ENCODE measurements at regions not wholly inside any gene's neighbourhood (a gene's known extent, or its start where the extent isn't known, plus 50 kb on each side); places are given as distances from the start of the nearest gene placed in this dataset.
"Not testable (repeated sequence)": the region's sequence is repeated elsewhere in the genome, so short reads cannot be mapped to it uniquely, and the experiment has no call there.

GRCh38 chr4:110343534-110343933, 132.4 kb upstream of the ENPEP start:
- Mint-ChIP-seq H3K27me3 (no peaks in the 10 kb centered on the region), H3K4me1 (no peaks in the 10 kb centered on the region), H3K27ac (no peak overlapping the region), H3K9me3 (peaks cover 10% of the 10 kb centered on the region), H3K4me3 (no peak overlapping the region), H3K36me3 (no peaks in the 10 kb centered on the region)
- no peak for ATAC-seq

- H3K36me3 Mint-ChIP-seq, H3K4me1 Mint-ChIP-seq, ATAC-seq, H3K27me3 Mint-ChIP-seq, H3K27ac Mint-ChIP-seq, H3K4me3 Mint-ChIP-seq: not testable (repeated sequence)
- H3K9me3 Mint-ChIP-seq: peaks cover 14% of the 10 kb centered on the region
These were observed 134.8 kb upstream of the ENPEP start for GRCh38 chr4:110341118-110341517.

GRCh38 chr4:110335399-110335798, 137.0 kb upstream of the ELOVL6 start:
- Mint-ChIP-seq H3K9me3 (peaks cover 8% of the 10 kb centered on the region), H3K4me1 (no peaks in the 10 kb centered on the region), H3K27ac (no peak overlapping the region), H3K4me3 (no peak overlapping the region), H3K36me3 (no peaks in the 10 kb centered on the region), H3K27me3 (peaks cover 24% of the 10 kb centered on the region)
- no peak for ATAC-seq

- H3K27me3 Mint-ChIP-seq: peaks cover 48% of the 10 kb centered on the region
- ATAC-seq: no peak
- no peak overlapping the region for H3K4me3 Mint-ChIP-seq
- H3K9me3 Mint-ChIP-seq: peaks cover 6% of the 10 kb centered on the region
- no peaks in the 10 kb centered on the region for H3K36me3 Mint-ChIP-seq
- no peak overlapping the region for H3K27ac Mint-ChIP-seq
- H3K4me1 Mint-ChIP-seq: no peaks in the 10 kb centered on the region
These were observed 134.1 kb upstream of the ELOVL6 start for GRCh38 chr4:110332483-110332882.

- peaks cover 33% of the 10 kb centered on the region for H3K27me3 Mint-ChIP-seq
- not testable (repeated sequence) for H3K4me1 Mint-ChIP-seq, H3K4me3 Mint-ChIP-seq, H3K9me3 Mint-ChIP-seq, H3K27ac Mint-ChIP-seq, ATAC-seq, H3K36me3 Mint-ChIP-seq
These were observed 128.0 kb upstream of the ELOVL6 start for GRCh38 chr4:110326426-110326825.

- Mint-ChIP-seq H3K27me3 (peaks cover 12% of the 10 kb centered on the region), H3K36me3 (no peaks in the 10 kb centered on the region), H3K4me3 (no peak overlapping the region), H3K4me1 (no peaks in the 10 kb centered on the region), H3K27ac (no peak overlapping the region), H3K9me3 (no peaks in the 10 kb centered on the region)
- ATAC-seq: peak; percentile 51
These were observed 112.4 kb upstream of the ELOVL6 start for GRCh38 chr4:110310795-110311194.

- Mint-ChIP-seq H3K9me3 (no peaks in the 10 kb centered on the region), H3K4me1 (no peaks in the 10 kb centered on the region), H3K36me3 (no peaks in the 10 kb centered on the region), H3K27me3 (peaks cover 12% of the 10 kb centered on the region), H3K4me3 (no peak overlapping the region), H3K27ac (no peak overlapping the region)
- ATAC-seq: no peak
These were observed 111.3 kb upstream of the ELOVL6 start for GRCh38 chr4:110309675-110310074.

GRCh38 chr4:110306303-110306702, 107.9 kb upstream of the ELOVL6 start:
- no peaks in the 10 kb centered on the region for H3K4me1 Mint-ChIP-seq
- peaks cover 12% of the 10 kb centered on the region for H3K27me3 Mint-ChIP-seq
- H3K36me3 Mint-ChIP-seq: no peaks in the 10 kb centered on the region
- no peak overlapping the region for H3K27ac Mint-ChIP-seq
- no peaks in the 10 kb centered on the region for H3K9me3 Mint-ChIP-seq
- ATAC-seq: no peak
- H3K4me3 Mint-ChIP-seq: no peak overlapping the region

GRCh38 chr4:110305455-110305854, 107.0 kb upstream of the ELOVL6 start:
- Mint-ChIP-seq H3K27me3 (peaks cover 12% of the 10 kb centered on the region), H3K27ac (no peak overlapping the region), H3K4me3 (no peak overlapping the region), H3K36me3 (no peaks in the 10 kb centered on the region), H3K4me1 (no peaks in the 10 kb centered on the region), H3K9me3 (no peaks in the 10 kb centered on the region)
- no peak for ATAC-seq

GRCh38 chr4:110296892-110297291, 98.5 kb upstream of the ELOVL6 start:
- Mint-ChIP-seq H3K27ac (no peak overlapping the region), H3K27me3 (peaks cover 9% of the 10 kb centered on the region), H3K4me3 (no peak overlapping the region), H3K36me3 (no peaks in the 10 kb centered on the region), H3K4me1 (no peaks in the 10 kb centered on the region), H3K9me3 (no peaks in the 10 kb centered on the region)
- no peak for ATAC-seq

- H3K4me1 Mint-ChIP-seq: no peaks in the 10 kb centered on the region
- no peak overlapping the region for H3K4me3 Mint-ChIP-seq
- H3K9me3 Mint-ChIP-seq: no peaks in the 10 kb centered on the region
- no peak overlapping the region for H3K27ac Mint-ChIP-seq
- H3K36me3 Mint-ChIP-seq: no peaks in the 10 kb centered on the region
- peaks cover 2% of the 10 kb centered on the region for H3K27me3 Mint-ChIP-seq
- no peak for ATAC-seq
These were observed 95.8 kb upstream of the ELOVL6 start for GRCh38 chr4:110294165-110294564.

GRCh38 chr4:110292994-110293744, 94.8 kb upstream of the ELOVL6 start:
- Mint-ChIP-seq H3K4me3 (no peak overlapping the region), H3K4me1 (no peaks in the 10 kb centered on the region), H3K27me3 (no peaks in the 10 kb centered on the region), H3K36me3 (no peaks in the 10 kb centered on the region), H3K9me3 (no peaks in the 10 kb centered on the region), H3K27ac (no peak overlapping the region)
- no peak for ATAC-seq

GRCh38 chr4:110290511-110290910, 92.1 kb upstream of the ELOVL6 start:
- no peak for ATAC-seq
- Mint-ChIP-seq H3K36me3 (no peaks in the 10 kb centered on the region), H3K27me3 (no peaks in the 10 kb centered on the region), H3K4me3 (no peak overlapping the region), H3K4me1 (no peaks in the 10 kb centered on the region), H3K9me3 (no peaks in the 10 kb centered on the region), H3K27ac (no peak overlapping the region)

GRCh38 chr4:110289601-110290100, 91.2 kb upstream of the ELOVL6 start:
- Mint-ChIP-seq H3K27ac (no peak overlapping the region), H3K4me3 (no peak overlapping the region), H3K36me3 (no peaks in the 10 kb centered on the region), H3K9me3 (no peaks in the 10 kb centered on the region), H3K4me1 (no peaks in the 10 kb centered on the region), H3K27me3 (no peaks in the 10 kb centered on the region)
- ATAC-seq: no peak

- Mint-ChIP-seq H3K4me1 (no peaks in the 10 kb centered on the region), H3K27me3 (peaks cover 12% of the 10 kb centered on the region)
These were observed 88.7 kb upstream of the ELOVL6 start for GRCh38 chr4:110287130-110287529.

GRCh38 chr4:110278127-110278526, 79.7 kb upstream of the ELOVL6 start:
- no peak overlapping the region for H3K27ac Mint-ChIP-seq
- H3K36me3 Mint-ChIP-seq: no peaks in the 10 kb centered on the region
- peaks cover 24% of the 10 kb centered on the region for H3K27me3 Mint-ChIP-seq
- no peak overlapping the region for H3K4me3 Mint-ChIP-seq
- no peak for ATAC-seq
- H3K4me1 Mint-ChIP-seq: no peaks in the 10 kb centered on the region
- H3K9me3 Mint-ChIP-seq: no peaks in the 10 kb centered on the region

More at GRCh38 chr4:110287130-110287529, 88.7 kb upstream of the ELOVL6 start:
- H3K9me3 Mint-ChIP-seq: no peaks in the 10 kb centered on the region
- no peaks in the 10 kb centered on the region for H3K36me3 Mint-ChIP-seq
- ATAC-seq: peak; percentile 71
- H3K27ac Mint-ChIP-seq: no peak overlapping the region
- no peak overlapping the region for H3K4me3 Mint-ChIP-seq

Measured in stimulated activated memory B cell treated with anti-CD40 and anti-IgM and Interleukin-4, amounts not matched to agents 10 μg/mL and 1 μg/mL and 100 μg/mL, for 72 hours (primary cell).